SK-N-MC (cell line): ENCODE measurements at regions not wholly inside any gene's neighbourhood (a gene's known extent, or its start where the extent isn't known, plus 50 kb on each side); places are given as distances from the start of the nearest gene placed in this dataset.
"Not testable (repeated sequence)": the region's sequence is repeated elsewhere in the genome, so short reads cannot be mapped to it uniquely, and the experiment has no call there.

Experiments
- DNase-seq: peaks from one replicate; pipeline ENCODE4 v3.0.0-alpha.2; 2011; ENCODE audit warnings: low read depth, low spot score
- H3K27ac ChIP-seq: fragments of 200-600 bp; sonication (generic); 2 replicates; pipeline ENCODE4 v1.5.1; 2016; ENCODE audit warnings: mixed run types
- H3K36me3 ChIP-seq: fragments of 200-600 bp; sonication (generic); 2 replicates; pipeline ENCODE4 v1.6.1; 2017; ENCODE audit warnings: antibody characterized with exemption, low read length, mixed read lengths; ENCODE audit not compliant: insufficient read depth
- H3K4me3 ChIP-seq: fragments of 200-600 bp; sonication (generic); 2 replicates; pipeline ENCODE4 v1.5.1; 2016
- H3K9ac ChIP-seq: fragments of 200-600 bp; sonication (generic); 2 replicates; pipeline ENCODE4 v1.8.0; 2017; ENCODE audit warnings: mixed run types, mixed read lengths; ENCODE audit not compliant: insufficient read length
- H3K9me3 ChIP-seq: fragments of 200-600 bp; sonication (generic); 2 replicates; pipeline ENCODE4 v1.6.1; 2017; ENCODE audit warnings: low read depth, mild to moderate bottlenecking, antibody characterized with exemption, low read length, moderate library complexity, mixed read lengths
- EZH2 ChIP-seq: fragments of 200-600 bp; sonication (generic); IDR thresholded peaks from one replicate; pipeline ENCODE4 v1.6.1; 2017; ENCODE audit warnings: antibody characterized with exemption
- FOXP2 ChIP-seq: optimal IDR thresholded peaks from 2 replicates; pipeline ENCODE3; 2011; ENCODE audit warnings: mild to moderate bottlenecking, moderate library complexity; ENCODE audit not compliant: insufficient read depth; ENCODE audit errors: extremely low read length, control extremely low read depth
- POLR2AphosphoS5 ChIP-seq: IDR thresholded peaks from 2 replicates; pipeline ENCODE4 v1.6.1; 2012; ENCODE audit warnings: mild to moderate bottlenecking, low read depth, low read length, borderline replicate concordance

- no peak overlapping the region for H3K9ac ChIP-seq
- H3K36me3 ChIP-seq: no peaks in the 10 kb centered on the region
- H3K9me3 ChIP-seq: no peaks in the 10 kb centered on the region
- no peak for DNase-seq
- no peak for TF ChIP-seq EZH2
- no peak for TF ChIP-seq POLR2AphosphoS5
- TF ChIP-seq FOXP2: no peak
- no peak overlapping the region for H3K4me3 ChIP-seq
- H3K27ac ChIP-seq: no peak overlapping the region
Observed at GRCh38 chrX:6990552-6991193, 156.8 kb upstream of the STS start.

GRCh38 chrX:6989858-6990257 is 157.7 kb upstream of the STS start:
- TF ChIP-seq POLR2AphosphoS5 (no peak), FOXP2 (no peak), EZH2 (no peak)
- H3K9ac ChIP-seq: no peak overlapping the region
- no peaks in the 10 kb centered on the region for H3K9me3 ChIP-seq
- no peak overlapping the region for H3K4me3 ChIP-seq
- DNase-seq: no peak
- no peaks in the 10 kb centered on the region for H3K36me3 ChIP-seq
- no peak overlapping the region for H3K27ac ChIP-seq

GRCh38 chrX:6988694-6989093 is 158.8 kb upstream of the STS start:
- H3K9me3 ChIP-seq, H3K9ac ChIP-seq, H3K36me3 ChIP-seq, DNase-seq, H3K4me3 ChIP-seq, H3K27ac ChIP-seq: not testable (repeated sequence)

GRCh38 chrX:6986915-6987314 is 160.6 kb upstream of the STS start:
- Histone ChIP-seq H3K27ac (no peak overlapping the region), H3K9ac (no peak overlapping the region), H3K4me3 (no peak overlapping the region), H3K9me3 (no peaks in the 10 kb centered on the region), H3K36me3 (no peaks in the 10 kb centered on the region)
- TF ChIP-seq POLR2AphosphoS5: no peak
- TF ChIP-seq EZH2: no peak
- no peak for TF ChIP-seq FOXP2
- DNase-seq: no peak

GRCh38 chrX:6985537-6985936 is 162.0 kb upstream of the STS start:
- Histone ChIP-seq H3K27ac (no peak overlapping the region), H3K9me3 (no peaks in the 10 kb centered on the region), H3K4me3 (no peak overlapping the region), H3K9ac (no peak overlapping the region), H3K36me3 (no peaks in the 10 kb centered on the region)
- no peak for DNase-seq
- TF ChIP-seq EZH2 (no peak), POLR2AphosphoS5 (no peak), FOXP2 (no peak)

- TF ChIP-seq FOXP2: no peak
- no peak for TF ChIP-seq EZH2
- TF ChIP-seq POLR2AphosphoS5: no peak
- Histone ChIP-seq H3K27ac (no peak overlapping the region), H3K4me3 (no peak overlapping the region), H3K9ac (no peak overlapping the region), H3K36me3 (no peaks in the 10 kb centered on the region), H3K9me3 (no peaks in the 10 kb centered on the region)
- DNase-seq: no peak
Observed at GRCh38 chrX:6983207-6983955, 164.1 kb upstream of the STS start.

GRCh38 chrX:6981718-6982406 is 165.7 kb upstream of the STS start:
- TF ChIP-seq FOXP2 (no peak), POLR2AphosphoS5 (no peak), EZH2 (no peak)
- no peak overlapping the region for H3K4me3 ChIP-seq
- H3K36me3 ChIP-seq: no peaks in the 10 kb centered on the region
- H3K27ac ChIP-seq: no peak overlapping the region
- no peaks in the 10 kb centered on the region for H3K9me3 ChIP-seq
- H3K9ac ChIP-seq: no peak overlapping the region
- no peak for DNase-seq

- TF ChIP-seq EZH2: no peak
- TF ChIP-seq FOXP2: no peak
- no peak for DNase-seq
- no peak overlapping the region for H3K9ac ChIP-seq
- H3K36me3 ChIP-seq: no peaks in the 10 kb centered on the region
- H3K4me3 ChIP-seq: no peak overlapping the region
- H3K27ac ChIP-seq: peak overlapping the region; percentile 29; the same call in 1 of the 2 replicates
- H3K9me3 ChIP-seq: no peaks in the 10 kb centered on the region
Observed at GRCh38 chrX:6980981-6981380, 166.5 kb upstream of the STS start.
